MCF 10A (cell line): ENCODE measurements at regions not wholly inside any gene's neighbourhood (a gene's known extent, or its start where the extent isn't known, plus 50 kb on each side); places are given as distances from the start of the nearest gene placed in this dataset.

Experiments
- BruUV-seq: library from RNA; stranded (reverse); fragments of 400-500 nt; replicated peaks from 2 replicates; lab custom pipeline; 2021; lab: Mats Ljungman, UMichigan
- CTCF ChIA-PET: fragments of 300-600 bp; sonication (Branson Sonifier 250); formaldehyde crosslinking; extraction: SDS; loops from one replicate; lab custom pipeline; 2021; ENCODE audit warnings: antibody characterized with exemption, inconsistent platforms; lab: Yijun Ruan, JAX
- POLR2A ChIA-PET: fragments of 300-600, 350-650 bp; sonication (Branson Sonifier 250); formaldehyde crosslinking; extraction: SDS; loops from one replicate; lab custom pipeline; 2020; ENCODE audit warnings: antibody characterized with exemption, inconsistent platforms; lab: Yijun Ruan, JAX
- DNase-seq: peaks from one replicate; pipeline ENCODE4 v3.0.0-alpha.2; 2018; ENCODE audit not compliant: unreplicated experiment
- H3K27ac Mint-ChIP-seq: one replicate; pipeline ENCODE4 v1.8.0; 2022; ENCODE audit warnings: mild to moderate bottlenecking, low read depth, mixed read lengths; ENCODE audit not compliant: unreplicated experiment
- H3K27me3 Mint-ChIP-seq: one replicate; pipeline ENCODE4 v1.8.0; 2022; ENCODE audit warnings: mixed read lengths; ENCODE audit not compliant: insufficient read depth, unreplicated experiment
- H3K36me3 Mint-ChIP-seq: one replicate; pipeline ENCODE4 v1.8.0; 2022; ENCODE audit warnings: mild to moderate bottlenecking, moderate library complexity, mixed read lengths; ENCODE audit not compliant: insufficient read depth, unreplicated experiment
- H3K4me1 Mint-ChIP-seq: one replicate; pipeline ENCODE4 v1.8.0; 2022; ENCODE audit warnings: mixed read lengths; ENCODE audit not compliant: insufficient read depth, unreplicated experiment
- H3K4me3 Mint-ChIP-seq: one replicate; pipeline ENCODE4 v1.8.0; 2022; ENCODE audit warnings: mild to moderate bottlenecking, moderate library complexity, mixed read lengths; ENCODE audit not compliant: unreplicated experiment
- H3K9me3 Mint-ChIP-seq: one replicate; pipeline ENCODE4 v1.8.0; 2022; ENCODE audit warnings: mixed read lengths; ENCODE audit not compliant: unreplicated experiment
- intact Hi-C: fragments of 100-400 bp; cut with micrococcal nuclease; formaldehyde crosslinking; loops from 2 replicates; pipeline ENCODE4 v1.14.1; 2022
- TF ChIP-seq, protein P1 (sequence below): fragments of 200-600 bp; IDR thresholded peaks from one replicate; pipeline ENCODE4 v1.8.0; 2022; ENCODE audit warnings: antibody characterized with exemption, mild to moderate bottlenecking; ENCODE audit not compliant: unreplicated experiment

DNA sequence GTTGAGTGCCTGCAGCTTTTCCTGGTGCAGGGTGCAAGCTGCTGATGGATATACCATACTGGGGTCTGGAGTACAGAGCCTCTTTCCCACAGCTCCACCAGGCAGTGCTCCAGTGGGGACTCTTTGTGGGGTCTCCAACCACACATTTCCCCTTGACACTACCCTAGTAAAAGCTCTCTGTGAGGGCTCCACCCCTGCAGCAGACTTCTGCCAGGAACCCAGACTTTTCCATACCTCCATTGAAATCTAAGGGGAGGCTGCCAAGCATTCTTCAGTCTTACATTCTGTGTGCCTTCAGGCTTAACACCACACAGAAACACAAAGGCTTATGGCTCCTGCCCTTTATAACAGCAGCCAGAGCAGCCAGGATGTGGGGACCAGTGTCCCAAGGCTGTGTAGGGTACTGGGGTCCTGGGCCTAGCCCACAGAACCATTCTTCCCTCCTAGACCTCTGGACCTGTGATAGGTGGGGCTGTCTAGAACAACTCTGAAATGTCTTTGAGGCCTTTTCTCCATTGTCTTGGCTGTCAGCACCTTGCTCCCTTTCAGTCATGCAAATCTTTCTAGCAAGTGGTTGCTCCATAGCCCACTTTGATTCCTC lies 65.7 kb downstream of the TBXT start:
- Mint-ChIP-seq H3K27ac (no peak overlapping the region), H3K4me3 (no peak overlapping the region), H3K36me3 (peaks cover 2% of the 10 kb centered on the region), H3K4me1 (peaks cover 13% of the 10 kb centered on the region), H3K9me3 (peaks cover 20% of the 10 kb centered on the region), H3K27me3 (no peaks in the 10 kb centered on the region)
- CTCF ChIA-PET: interaction anchor here (1.0 kb wide), 1 partner anchor 212 kb away, joined by 3 read pairs; no protein-coding TSS in a partner anchor
- intact Hi-C loops: loop anchor here (10.0 kb wide), 1 partner anchor 117 kb away; no protein-coding TSS in a partner anchor
- no peak for DNase-seq
- no TSS peak for BruUV-seq
- POLR2A ChIA-PET: no interaction called here
- TF ChIP-seq, protein P1, sequence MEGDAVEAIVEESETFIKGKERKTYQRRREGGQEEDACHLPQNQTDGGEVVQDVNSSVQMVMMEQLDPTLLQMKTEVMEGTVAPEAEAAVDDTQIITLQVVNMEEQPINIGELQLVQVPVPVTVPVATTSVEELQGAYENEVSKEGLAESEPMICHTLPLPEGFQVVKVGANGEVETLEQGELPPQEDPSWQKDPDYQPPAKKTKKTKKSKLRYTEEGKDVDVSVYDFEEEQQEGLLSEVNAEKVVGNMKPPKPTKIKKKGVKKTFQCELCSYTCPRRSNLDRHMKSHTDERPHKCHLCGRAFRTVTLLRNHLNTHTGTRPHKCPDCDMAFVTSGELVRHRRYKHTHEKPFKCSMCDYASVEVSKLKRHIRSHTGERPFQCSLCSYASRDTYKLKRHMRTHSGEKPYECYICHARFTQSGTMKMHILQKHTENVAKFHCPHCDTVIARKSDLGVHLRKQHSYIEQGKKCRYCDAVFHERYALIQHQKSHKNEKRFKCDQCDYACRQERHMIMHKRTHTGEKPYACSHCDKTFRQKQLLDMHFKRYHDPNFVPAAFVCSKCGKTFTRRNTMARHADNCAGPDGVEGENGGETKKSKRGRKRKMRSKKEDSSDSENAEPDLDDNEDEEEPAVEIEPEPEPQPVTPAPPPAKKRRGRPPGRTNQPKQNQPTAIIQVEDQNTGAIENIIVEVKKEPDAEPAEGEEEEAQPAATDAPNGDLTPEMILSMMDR: no peak

DNA sequence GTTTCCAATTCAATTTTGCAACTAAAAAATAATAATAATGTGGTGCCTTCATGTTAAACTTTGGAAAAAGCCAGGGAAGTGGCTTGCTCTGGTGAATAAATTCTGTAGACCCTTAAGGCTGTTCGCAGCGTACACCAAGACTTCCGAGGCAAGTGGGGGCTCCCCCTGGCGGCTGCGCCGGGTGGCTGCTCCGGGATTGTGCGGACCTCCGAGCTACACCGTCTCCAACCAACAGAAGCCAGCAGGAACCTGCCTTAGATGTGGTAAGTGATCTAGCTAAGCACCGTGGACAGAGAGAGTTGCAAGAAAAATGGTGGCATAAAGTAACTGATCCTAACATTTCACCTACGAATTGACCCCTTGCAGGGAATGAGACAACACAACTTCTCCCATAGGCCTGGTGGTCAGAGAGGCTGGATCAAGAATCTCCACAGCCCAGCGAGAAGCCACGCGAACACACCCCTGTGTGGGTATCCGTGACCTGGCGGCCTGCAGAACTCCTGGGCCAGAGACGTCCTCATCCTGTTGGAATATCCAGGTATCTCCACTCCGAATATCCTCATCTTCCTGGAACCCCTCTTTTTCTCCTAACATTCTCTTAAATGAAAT lies 69.6 kb downstream of the TBXT start:
- ChIA-PET CTCF (interaction anchor here (0.7 to 1.3 kb wide), 3 partner anchors 8 to 257 kb away, joined by 3 to 4 read pairs (median 3); no protein-coding TSS in a partner anchor), POLR2A (no interaction called here)
- H3K9me3 Mint-ChIP-seq: peaks cover 25% of the 10 kb centered on the region
- no peaks in the 10 kb centered on the region for H3K4me1 Mint-ChIP-seq
- no peak overlapping the region for H3K27ac Mint-ChIP-seq
- TF ChIP-seq, protein P1: peak; percentile 34
- H3K27me3 Mint-ChIP-seq: no peaks in the 10 kb centered on the region
- intact Hi-C loops: no loop called here
- no peak overlapping the region for H3K4me3 Mint-ChIP-seq
- DNase-seq: no peak
- peaks cover 5% of the 10 kb centered on the region for H3K36me3 Mint-ChIP-seq
- BruUV-seq: no TSS peak

DNA sequence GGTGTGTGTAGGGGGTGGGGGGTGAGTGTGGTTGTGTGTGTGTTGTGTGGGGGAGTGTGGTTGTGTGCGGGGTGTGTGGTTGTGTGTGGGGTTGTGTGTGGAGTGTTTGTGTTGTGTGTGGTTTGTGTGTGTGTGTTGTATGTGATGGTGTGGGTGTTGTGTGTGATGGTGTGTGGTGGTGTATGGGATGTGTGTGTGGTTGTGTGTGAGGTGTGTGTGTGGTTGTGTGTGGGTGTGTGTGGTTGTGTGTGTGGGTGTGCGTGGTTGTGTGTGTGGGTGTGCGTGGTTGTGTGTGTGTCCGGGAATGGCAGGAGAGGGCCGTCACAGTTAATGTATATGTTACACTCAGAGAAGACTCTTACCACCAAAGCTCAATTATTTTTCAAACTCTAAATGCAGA lies 79.8 kb downstream of the TBXT start:
- no peaks in the 10 kb centered on the region for H3K27me3 Mint-ChIP-seq
- DNase-seq: no peak
- BruUV-seq: no TSS peak
- TF ChIP-seq, protein P1: no peak
- intact Hi-C loops: no loop called here
- H3K36me3 Mint-ChIP-seq: no peaks in the 10 kb centered on the region
- H3K4me3 Mint-ChIP-seq: no peak overlapping the region
- POLR2A ChIA-PET: no interaction called here
- no peak overlapping the region for H3K27ac Mint-ChIP-seq
- H3K9me3 Mint-ChIP-seq: peaks cover 10% of the 10 kb centered on the region
- CTCF ChIA-PET: interaction anchor here (0.5 to 1.1 kb wide), 3 partner anchors 18 to 242 kb away, joined by 3 to 4 read pairs (median 3); no protein-coding TSS in a partner anchor
- no peaks in the 10 kb centered on the region for H3K4me1 Mint-ChIP-seq

DNA sequence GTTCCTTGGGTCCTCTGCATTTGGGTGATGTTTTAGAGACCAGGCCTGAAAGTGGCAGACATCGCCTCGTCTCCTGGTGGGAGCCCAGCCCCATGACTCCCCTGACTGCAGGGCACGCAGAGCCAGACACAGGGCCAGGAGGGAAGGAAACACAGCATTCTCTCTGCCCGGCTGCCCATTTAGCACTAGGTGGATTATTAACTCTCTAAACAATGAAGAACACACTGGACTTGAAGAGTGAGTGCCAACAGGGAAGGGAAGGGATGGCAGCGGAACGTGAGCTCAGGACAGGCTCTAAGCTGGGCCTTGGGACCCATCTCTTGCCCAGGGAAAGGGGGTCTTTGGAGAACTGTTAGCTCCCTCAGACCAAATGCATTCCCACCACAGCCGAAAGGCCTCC lies 80.4 kb downstream of the TBXT start:
- TF ChIP-seq, protein P1: no peak
- no peak overlapping the region for H3K27ac Mint-ChIP-seq
- no peak for DNase-seq
- ChIA-PET POLR2A (no interaction called here), CTCF (interaction anchor here (0.5 to 1.1 kb wide), 2 partner anchors 14 to 19 kb away, joined by 3 read pairs; no protein-coding TSS in a partner anchor)
- H3K9me3 Mint-ChIP-seq: peaks cover 10% of the 10 kb centered on the region
- no peak overlapping the region for H3K4me3 Mint-ChIP-seq
- no peaks in the 10 kb centered on the region for H3K36me3 Mint-ChIP-seq
- intact Hi-C loops: no loop called here
- no peaks in the 10 kb centered on the region for H3K4me1 Mint-ChIP-seq
- no peaks in the 10 kb centered on the region for H3K27me3 Mint-ChIP-seq
- no TSS peak for BruUV-seq
